OCI-LY7 (cell line): ENCODE measurements at regions not wholly inside any gene's neighbourhood (a gene's known extent, or its start where the extent isn't known, plus 50 kb on each side); places are given as distances from the start of the nearest gene placed in this dataset.

Source experiments
- CTCF ChIP-seq: fragments of 200-600 bp; sonication (generic); conservative IDR thresholded peaks from 2 replicates; pipeline ENCODE4 v1.5.1; 2014; ENCODE audit warnings: mild to moderate bottlenecking, antibody characterized with exemption, low read length, moderate library complexity, mixed read lengths
- EZH2phosphoT487 ChIP-seq: fragments of 200-600 bp; sonication (generic); IDR thresholded peaks from 2 replicates; pipeline ENCODE4 v1.6.1; 2018; ENCODE audit warnings: low read depth, borderline replicate concordance, mild to moderate bottlenecking, mixed run types, antibody characterized with exemption, low read length, moderate library complexity, mixed read lengths

- TF ChIP-seq CTCF = no peak
- TF ChIP-seq EZH2phosphoT487 = no peak
Measured at GRCh38 chr2:196314780-196315179, 143.4 kb upstream of the STK17B start.
